Vagina (tissue), 2 donors: ENCODE measurements at regions not wholly inside any gene's neighbourhood (a gene's known extent, or its start where the extent isn't known, plus 50 kb on each side); places are given as distances from the start of the nearest gene placed in this dataset.
"Not testable (repeated sequence)": the region's sequence is repeated elsewhere in the genome, so short reads cannot be mapped to it uniquely, and the experiment has no call there.

Source experiments
- POLR2A ChIP-seq, 2 donors: fragments of 450-650 bp; IDR thresholded peaks; one replicate each; pipeline ENCODE4 v1.6.1; 2017; ENCODE audit warnings: antibody characterized with exemption in 2 of 2, mild to moderate bottlenecking in 2 of 2, moderate library complexity in 2 of 2
- TF ChIP-seq, protein P1 (sequence below), 3 experiments: fragments of 450-650 bp in 2 of 3; fragments of 200-600 bp in 1 of 3; sonication (generic) in 1 of 3; IDR thresholded peaks; one replicate each; pipeline ENCODE4 v1.5.1; 2017 to 2019; ENCODE audit warnings: antibody characterized with exemption in 3 of 3, mild to moderate bottlenecking in 2 of 3, moderate library complexity in 2 of 3

GRCh38 chr4:49216606-49217005 is 230.5 kb downstream of the CWH43 start:
- TF ChIP-seq POLR2A (IDR thresholded peaks at IDR 0.05) = not testable (repeated sequence)
- TF ChIP-seq, protein P1, sequence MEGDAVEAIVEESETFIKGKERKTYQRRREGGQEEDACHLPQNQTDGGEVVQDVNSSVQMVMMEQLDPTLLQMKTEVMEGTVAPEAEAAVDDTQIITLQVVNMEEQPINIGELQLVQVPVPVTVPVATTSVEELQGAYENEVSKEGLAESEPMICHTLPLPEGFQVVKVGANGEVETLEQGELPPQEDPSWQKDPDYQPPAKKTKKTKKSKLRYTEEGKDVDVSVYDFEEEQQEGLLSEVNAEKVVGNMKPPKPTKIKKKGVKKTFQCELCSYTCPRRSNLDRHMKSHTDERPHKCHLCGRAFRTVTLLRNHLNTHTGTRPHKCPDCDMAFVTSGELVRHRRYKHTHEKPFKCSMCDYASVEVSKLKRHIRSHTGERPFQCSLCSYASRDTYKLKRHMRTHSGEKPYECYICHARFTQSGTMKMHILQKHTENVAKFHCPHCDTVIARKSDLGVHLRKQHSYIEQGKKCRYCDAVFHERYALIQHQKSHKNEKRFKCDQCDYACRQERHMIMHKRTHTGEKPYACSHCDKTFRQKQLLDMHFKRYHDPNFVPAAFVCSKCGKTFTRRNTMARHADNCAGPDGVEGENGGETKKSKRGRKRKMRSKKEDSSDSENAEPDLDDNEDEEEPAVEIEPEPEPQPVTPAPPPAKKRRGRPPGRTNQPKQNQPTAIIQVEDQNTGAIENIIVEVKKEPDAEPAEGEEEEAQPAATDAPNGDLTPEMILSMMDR (IDR thresholded peaks at IDR 0.05) = not testable (repeated sequence)
